Transverse colon (tissue), 3 donors: ENCODE measurements at regions not wholly inside any gene's neighbourhood (a gene's known extent, or its start where the extent isn't known, plus 50 kb on each side); places are given as distances from the start of the nearest gene placed in this dataset.

Source experiments
- POLR2A ChIP-seq: fragments of 450-650 bp; IDR thresholded peaks from one replicate; pipeline ENCODE4 v1.6.1; 2016; ENCODE audit warnings: antibody characterized with exemption, mild to moderate bottlenecking, moderate library complexity
- TF ChIP-seq, protein P1 (sequence below), 5 experiments: fragments of 200-600 bp in 3 of 5; fragments of 450-650 bp in 2 of 5; sonication (generic) in 3 of 5; IDR thresholded peaks; 1 replicate in 2 of 5; 2 replicates in 3 of 5; pipeline ENCODE4 v1.5.1; 2016 to 2017; ENCODE audit warnings: antibody characterized with exemption in 5 of 5, inconsistent platforms in 3 of 5, mild to moderate bottlenecking in 2 of 5, moderate library complexity in 1 of 5

DNA sequence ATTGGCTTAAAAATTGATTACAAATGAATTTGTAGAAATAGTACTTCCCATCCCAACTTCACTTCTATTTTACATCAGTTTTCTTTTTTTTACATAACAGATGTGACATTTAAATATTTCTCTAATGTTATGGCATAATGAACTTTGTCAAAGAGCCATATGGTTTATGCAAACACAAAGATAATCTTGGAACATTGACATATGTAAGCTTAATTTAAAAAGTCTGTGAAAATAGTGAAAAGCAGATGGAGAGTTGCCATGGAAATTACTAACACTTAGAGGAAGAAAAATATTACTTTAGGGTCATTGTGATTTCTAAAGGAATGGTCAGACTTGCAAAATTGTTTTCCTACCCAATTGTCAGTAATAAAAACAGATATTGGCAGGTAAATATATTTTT is 232.4 kb downstream of the AEBP2 start:
- TF ChIP-seq, protein P1, sequence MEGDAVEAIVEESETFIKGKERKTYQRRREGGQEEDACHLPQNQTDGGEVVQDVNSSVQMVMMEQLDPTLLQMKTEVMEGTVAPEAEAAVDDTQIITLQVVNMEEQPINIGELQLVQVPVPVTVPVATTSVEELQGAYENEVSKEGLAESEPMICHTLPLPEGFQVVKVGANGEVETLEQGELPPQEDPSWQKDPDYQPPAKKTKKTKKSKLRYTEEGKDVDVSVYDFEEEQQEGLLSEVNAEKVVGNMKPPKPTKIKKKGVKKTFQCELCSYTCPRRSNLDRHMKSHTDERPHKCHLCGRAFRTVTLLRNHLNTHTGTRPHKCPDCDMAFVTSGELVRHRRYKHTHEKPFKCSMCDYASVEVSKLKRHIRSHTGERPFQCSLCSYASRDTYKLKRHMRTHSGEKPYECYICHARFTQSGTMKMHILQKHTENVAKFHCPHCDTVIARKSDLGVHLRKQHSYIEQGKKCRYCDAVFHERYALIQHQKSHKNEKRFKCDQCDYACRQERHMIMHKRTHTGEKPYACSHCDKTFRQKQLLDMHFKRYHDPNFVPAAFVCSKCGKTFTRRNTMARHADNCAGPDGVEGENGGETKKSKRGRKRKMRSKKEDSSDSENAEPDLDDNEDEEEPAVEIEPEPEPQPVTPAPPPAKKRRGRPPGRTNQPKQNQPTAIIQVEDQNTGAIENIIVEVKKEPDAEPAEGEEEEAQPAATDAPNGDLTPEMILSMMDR (IDR thresholded peaks at IDR 0.05) = no peak
- no peak for TF ChIP-seq POLR2A
